ENCODE measurements at regions not wholly inside any gene's neighbourhood (a gene's known extent, or its start where the extent isn't known, plus 50 kb on each side); places are given as distances from the start of the nearest gene placed in this dataset.

GRCh38 chr15:66615846-66616245 is 50.0 kb upstream of the LCTL start:
- TF ChIP-seq FOXM1 (IDR thresholded peaks at IDR 0.05; ENCODE audit: borderline replicate concordance, low read depth) (no peak), YY1 (IDR thresholded peaks at IDR 0.05; ENCODE audit: low read depth) (no peak), TCF12 (IDR thresholded peaks at IDR 0.05; ENCODE audit: low read depth) (no peak), REST (IDR thresholded peaks at IDR 0.05; ENCODE audit: low read depth) (no peak), CREB1 (IDR thresholded peaks at IDR 0.05; ENCODE audit: low read depth) (no peak), MAX (IDR thresholded peaks at IDR 0.05) (no peak), TAF1 (IDR thresholded peaks at IDR 0.05; ENCODE audit: low read depth) (no peak), EP300 (IDR thresholded peaks at IDR 0.05; ENCODE audit: borderline replicate concordance) (no peak), RAD21 (IDR thresholded peaks at IDR 0.05; ENCODE audit: low read depth) (no peak), NFIC (IDR thresholded peaks at IDR 0.05) (no peak), USF1 (IDR thresholded peaks at IDR 0.05) (no peak), TEAD4 (IDR thresholded peaks at IDR 0.05) (no peak), ZBTB7A (IDR thresholded peaks at IDR 0.05; ENCODE audit: low read depth) (no peak), CEBPB (IDR thresholded peaks at IDR 0.05) (no peak)

GRCh38 chr15:66617137-66618090 is 51.6 kb upstream of the LCTL start:
- TF ChIP-seq REST (IDR thresholded peaks at IDR 0.05; ENCODE audit: low read depth) = no peak
- TF ChIP-seq NFIC (IDR thresholded peaks at IDR 0.05) = no peak
- TF ChIP-seq EP300 (IDR thresholded peaks at IDR 0.05; ENCODE audit: borderline replicate concordance) = no peak
- no peak for TF ChIP-seq FOXM1 (IDR thresholded peaks at IDR 0.05; ENCODE audit: borderline replicate concordance, low read depth)
- TF ChIP-seq YY1 (IDR thresholded peaks at IDR 0.05; ENCODE audit: low read depth) = no peak
- no peak for TF ChIP-seq MAX (IDR thresholded peaks at IDR 0.05)
- TF ChIP-seq USF1 (IDR thresholded peaks at IDR 0.05) = no peak
- no peak for TF ChIP-seq CREB1 (IDR thresholded peaks at IDR 0.05; ENCODE audit: low read depth)
- TF ChIP-seq ZBTB7A (IDR thresholded peaks at IDR 0.05; ENCODE audit: low read depth) = no peak
- TF ChIP-seq TCF12 (IDR thresholded peaks at IDR 0.05; ENCODE audit: low read depth) = no peak
- no peak for TF ChIP-seq TAF1 (IDR thresholded peaks at IDR 0.05; ENCODE audit: low read depth)
- no peak for TF ChIP-seq EGR1 (IDR thresholded peaks at IDR 0.05)
- TF ChIP-seq CEBPB (IDR thresholded peaks at IDR 0.05) = no peak
- no peak for TF ChIP-seq RAD21 (IDR thresholded peaks at IDR 0.05; ENCODE audit: low read depth)
- no peak for TF ChIP-seq TEAD4 (IDR thresholded peaks at IDR 0.05)

- TF ChIP-seq RAD21 (IDR thresholded peaks at IDR 0.05; ENCODE audit: low read depth) = peak; percentile 84
- TF ChIP-seq TCF12 (IDR thresholded peaks at IDR 0.05; ENCODE audit: low read depth) = 0 out of 2 replicates have a peak, but pooled peaks have one; percentile 49
- TF ChIP-seq TEAD4 (IDR thresholded peaks at IDR 0.05) = no peak
These were observed 53.5 kb upstream of the LCTL start for GRCh38 chr15:66619152-66619903.

- no peak for TF ChIP-seq FOXM1 (IDR thresholded peaks at IDR 0.05; ENCODE audit: borderline replicate concordance, low read depth)
- no peak for TF ChIP-seq NFIC (IDR thresholded peaks at IDR 0.05)
- TF ChIP-seq REST (IDR thresholded peaks at IDR 0.05; ENCODE audit: low read depth) = no peak
- TF ChIP-seq USF1 (IDR thresholded peaks at IDR 0.05) = no peak
- no peak for TF ChIP-seq ZBTB7A (IDR thresholded peaks at IDR 0.05; ENCODE audit: low read depth)
- no peak for TF ChIP-seq TEAD4 (IDR thresholded peaks at IDR 0.05)
These were observed 54.5 kb upstream of the LCTL start for GRCh38 chr15:66620341-66620740.

All from Ishikawa (cell line).